ENCODE measurements at regions not wholly inside any gene's neighbourhood (a gene's known extent, or its start where the extent isn't known, plus 50 kb on each side); places are given as distances from the start of the nearest gene placed in this dataset.
"Not testable (repeated sequence)": the region's sequence is repeated elsewhere in the genome, so short reads cannot be mapped to it uniquely, and the experiment has no call there.

- intact Hi-C loops (cut with DNase I) = no loop called here
Measured at GRCh38 chr6:131471331-131471730, 101.7 kb upstream of the ARG1 start.

GRCh38 chr6:131473303-131473702 lies 99.7 kb upstream of the ARG1 start:
- DNase-seq; intact Hi-C loops (cut with DNase I); ATAC-seq (ENCODE audit: poor library complexity): not testable (repeated sequence)

More at GRCh38 chr6:131471331-131471730, 101.7 kb upstream of the ARG1 start:
- no peak for ATAC-seq (ENCODE audit: poor library complexity)
- no peak for DNase-seq

DNA sequence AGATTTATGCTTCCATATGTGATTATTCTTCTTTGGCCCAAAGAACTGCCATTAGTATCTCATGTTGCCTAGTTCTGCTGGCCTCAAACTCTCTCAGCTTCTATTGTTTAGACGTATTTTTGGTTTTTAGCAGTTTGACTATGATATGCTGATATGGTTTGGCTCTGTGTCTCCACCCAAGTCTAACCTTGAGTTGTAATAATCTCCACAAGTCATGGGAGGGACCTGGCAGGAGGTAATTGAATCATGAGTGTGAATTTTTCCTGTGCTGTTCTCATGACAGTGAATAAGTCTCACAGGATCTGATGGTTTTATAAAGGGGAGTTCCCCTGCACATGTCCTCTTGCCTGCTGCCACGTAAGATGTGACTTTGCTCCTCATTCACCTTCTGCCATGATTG lies 96.7 kb upstream of the ARG1 start:
- ATAC-seq (ENCODE audit: poor library complexity) = no peak
- no peak for DNase-seq
- intact Hi-C loops (cut with DNase I) = no loop called here

DNA sequence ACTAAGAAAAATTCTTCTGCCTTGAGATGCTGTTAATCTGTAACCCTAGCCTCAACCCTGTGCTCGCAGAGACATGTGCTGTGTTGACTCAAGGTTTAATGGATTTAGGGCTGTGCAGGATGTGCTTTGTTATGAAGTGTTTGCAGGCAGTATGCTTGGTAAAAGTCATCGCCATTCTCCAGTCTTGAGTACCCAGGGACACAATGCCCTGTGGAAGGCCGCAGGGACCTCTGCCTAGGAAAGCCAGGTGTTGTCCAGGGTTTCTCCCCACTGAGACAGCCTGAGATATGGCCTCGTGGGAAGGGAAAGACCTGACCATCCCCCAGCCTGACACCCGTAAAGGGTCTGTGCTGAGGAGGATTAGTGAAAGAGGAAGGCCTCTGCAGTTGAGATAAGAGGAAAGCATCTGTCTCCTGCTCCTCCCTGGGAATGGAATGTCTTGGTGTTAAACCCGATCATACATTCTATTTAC lies 94.2 kb upstream of the ARG1 start:
- ATAC-seq (ENCODE audit: poor library complexity); DNase-seq; intact Hi-C loops (cut with DNase I): not testable (repeated sequence)

GRCh38 chr6:131486608-131487007 lies 86.4 kb upstream of the ARG1 start:
- ATAC-seq (ENCODE audit: poor library complexity) = no peak
- no peak for DNase-seq
- intact Hi-C loops (cut with DNase I) = no loop called here

- intact Hi-C loops (cut with DNase I) = no loop called here
- DNase-seq (no peak), ATAC-seq (ENCODE audit: poor library complexity) (no peak)
Measured at GRCh38 chr6:131488780-131489179, 84.2 kb upstream of the ARG1 start.

- ATAC-seq (ENCODE audit: poor library complexity) (no peak), DNase-seq (no peak)
- intact Hi-C loops (cut with DNase I) = no loop called here
Measured at GRCh38 chr6:131490441-131490840, 82.6 kb upstream of the ARG1 start.

GRCh38 chr6:131492932-131493573 lies 80.0 kb upstream of the ARG1 start:
- DNase-seq = no peak
- ATAC-seq (ENCODE audit: poor library complexity) = no peak
- intact Hi-C loops (cut with DNase I) = no loop called here

GRCh38 chr6:131504387-131504786 lies 68.6 kb upstream of the ARG1 start:
- DNase-seq; intact Hi-C loops (cut with DNase I); ATAC-seq (ENCODE audit: poor library complexity): not testable (repeated sequence)

DNA sequence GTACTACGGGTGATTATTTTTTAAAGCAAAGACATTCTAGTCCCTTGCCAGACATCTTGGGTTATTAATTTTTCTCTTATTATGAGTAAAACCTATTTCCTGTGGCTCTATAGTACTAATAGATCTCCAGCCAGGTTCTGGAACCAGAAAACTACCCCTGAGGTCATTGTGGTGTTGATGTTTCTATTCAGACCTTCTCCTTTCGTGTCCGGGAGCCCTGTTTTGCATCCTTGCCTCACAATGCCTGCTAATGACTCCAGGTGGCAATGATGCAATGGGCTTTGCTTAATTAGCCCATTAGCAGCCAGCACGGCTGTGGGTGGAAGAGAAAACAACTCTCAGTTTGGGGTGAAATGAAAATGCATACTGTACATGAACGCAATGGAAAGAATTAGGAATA lies 62.9 kb upstream of the ARG1 start:
- DNase-seq = no peak
- ATAC-seq (ENCODE audit: poor library complexity) = no peak
- intact Hi-C loops (cut with DNase I) = no loop called here

DNA sequence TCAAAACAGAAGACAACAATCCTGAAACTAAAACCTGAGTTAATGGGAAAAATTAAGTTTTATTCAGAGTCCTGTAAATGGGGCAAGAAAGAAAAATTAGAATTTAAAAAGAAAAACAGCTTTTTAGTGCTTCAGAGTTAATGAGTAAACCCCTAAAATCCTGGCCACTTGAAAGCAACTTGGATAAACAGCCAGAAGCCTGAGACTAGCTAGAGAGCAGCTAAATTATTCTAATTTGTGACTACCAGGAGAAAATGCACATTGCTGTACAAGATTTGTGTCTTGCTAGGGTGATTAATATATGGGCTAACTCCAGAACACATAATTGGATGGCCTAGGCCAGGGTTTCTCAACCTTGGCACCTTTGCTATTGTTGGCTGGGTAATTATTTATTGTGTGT lies 62.4 kb upstream of the ARG1 start:
- DNase-seq (no peak), ATAC-seq (ENCODE audit: poor library complexity) (no peak)
- intact Hi-C loops (cut with DNase I) = no loop called here

- intact Hi-C loops (cut with DNase I) = no loop called here
- DNase-seq (no peak), ATAC-seq (ENCODE audit: poor library complexity) (no peak)
Measured at GRCh38 chr6:131519670-131520436, 53.2 kb upstream of the ARG1 start.
